ENCODE measurements at regions not wholly inside any gene's neighbourhood (a gene's known extent, or its start where the extent isn't known, plus 50 kb on each side); places are given as distances from the start of the nearest gene placed in this dataset.

- Histone ChIP-seq H3K4me1 (ENCODE audit: control insufficient read depth, insufficient read depth, low read length, poor library complexity, severe bottlenecking) (peaks cover 4% of the 10 kb centered on the region), H3K27ac (ENCODE audit: low read depth, low read length, severe bottlenecking) (no peak overlapping the region), H3K4me3 (ENCODE audit: extremely low read depth, insufficient read depth, low read length, poor library complexity, severe bottlenecking) (no peak overlapping the region), H3K9me3 (ENCODE audit: control insufficient read depth, low read length) (no peaks in the 10 kb centered on the region), H3K36me3 (ENCODE audit: control insufficient read depth, insufficient read depth, low read length) (no peaks in the 10 kb centered on the region)
- WGBS, 2 experiments (ENCODE audit: insufficient coverage in 2 of 2) = 53% methylated on average over 3 of the region's 5 CpGs
Observed at GRCh38 chr15:95884276-95884675, 446.2 kb upstream of the NR2F2 start.

- Histone ChIP-seq H3K4me1 (ENCODE audit: control insufficient read depth, insufficient read depth, low read length, poor library complexity, severe bottlenecking) (peaks cover 4% of the 10 kb centered on the region), H3K9me3 (ENCODE audit: control insufficient read depth, low read length) (no peaks in the 10 kb centered on the region), H3K4me3 (ENCODE audit: extremely low read depth, insufficient read depth, low read length, poor library complexity, severe bottlenecking) (no peak overlapping the region), H3K36me3 (ENCODE audit: control insufficient read depth, insufficient read depth, low read length) (no peaks in the 10 kb centered on the region), H3K27ac (ENCODE audit: low read depth, low read length, severe bottlenecking) (no peak overlapping the region)
- WGBS, 2 experiments (ENCODE audit: insufficient coverage in 2 of 2) = 48 to 67% methylated on average over 4 of the region's 7 CpGs
Observed at GRCh38 chr15:95887666-95888390, 442.7 kb upstream of the NR2F2 start.

GRCh38 chr15:95888762-95889161 is 441.7 kb upstream of the NR2F2 start:
- no peaks in the 10 kb centered on the region for H3K9me3 ChIP-seq (ENCODE audit: control insufficient read depth, low read length)
- no peak overlapping the region for H3K4me3 ChIP-seq (ENCODE audit: extremely low read depth, insufficient read depth, low read length, poor library complexity, severe bottlenecking)
- no peak overlapping the region for H3K27ac ChIP-seq (ENCODE audit: low read depth, low read length, severe bottlenecking)
- H3K4me1 ChIP-seq (ENCODE audit: control insufficient read depth, insufficient read depth, low read length, poor library complexity, severe bottlenecking) = peaks cover 4% of the 10 kb centered on the region
- H3K36me3 ChIP-seq (ENCODE audit: control insufficient read depth, insufficient read depth, low read length) = no peaks in the 10 kb centered on the region
- WGBS, 2 experiments (ENCODE audit: insufficient coverage in 2 of 2) = 83 to 88% methylated on average over 1 of the region's 1 CpG

- Histone ChIP-seq H3K4me1 (ENCODE audit: control insufficient read depth, insufficient read depth, low read length, poor library complexity, severe bottlenecking) (no peaks in the 10 kb centered on the region), H3K4me3 (ENCODE audit: extremely low read depth, insufficient read depth, low read length, poor library complexity, severe bottlenecking) (no peak overlapping the region), H3K27ac (ENCODE audit: low read depth, low read length, severe bottlenecking) (no peak overlapping the region), H3K36me3 (ENCODE audit: control insufficient read depth, insufficient read depth, low read length) (no peaks in the 10 kb centered on the region), H3K9me3 (ENCODE audit: control insufficient read depth, low read length) (no peaks in the 10 kb centered on the region)
- WGBS, 2 experiments (ENCODE audit: insufficient coverage in 2 of 2) = 88% methylated on average over 1 of the region's 2 CpGs; no CpG with 5 or more reads in 1 of the 2 experiments
Observed at GRCh38 chr15:95894407-95894956, 436.0 kb upstream of the NR2F2 start.

DNA sequence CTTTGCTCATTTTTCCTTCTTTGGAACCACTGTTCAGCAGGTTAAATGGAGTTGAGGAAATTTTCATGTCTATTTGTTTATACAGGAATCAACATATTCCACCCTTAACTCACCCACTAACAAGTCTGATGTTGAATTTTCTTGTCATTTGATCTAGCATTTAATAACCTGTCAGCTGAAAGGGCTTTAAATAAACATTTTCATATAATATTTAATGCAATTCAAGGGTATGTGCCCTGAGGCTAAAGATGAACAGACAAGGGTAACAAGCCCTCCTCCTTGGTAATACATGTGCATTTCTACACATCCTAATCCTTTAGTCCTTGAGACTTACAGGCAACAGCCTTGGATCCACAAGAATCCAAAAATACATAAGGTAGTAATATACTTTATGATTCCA is 435.0 kb upstream of the NR2F2 start:
- Histone ChIP-seq H3K36me3 (ENCODE audit: control insufficient read depth, insufficient read depth, low read length) (no peaks in the 10 kb centered on the region), H3K9me3 (ENCODE audit: control insufficient read depth, low read length) (no peaks in the 10 kb centered on the region), H3K27ac (ENCODE audit: low read depth, low read length, severe bottlenecking) (no peak overlapping the region), H3K4me1 (ENCODE audit: control insufficient read depth, insufficient read depth, low read length, poor library complexity, severe bottlenecking) (no peaks in the 10 kb centered on the region), H3K4me3 (ENCODE audit: extremely low read depth, insufficient read depth, low read length, poor library complexity, severe bottlenecking) (no peak overlapping the region)

DNA sequence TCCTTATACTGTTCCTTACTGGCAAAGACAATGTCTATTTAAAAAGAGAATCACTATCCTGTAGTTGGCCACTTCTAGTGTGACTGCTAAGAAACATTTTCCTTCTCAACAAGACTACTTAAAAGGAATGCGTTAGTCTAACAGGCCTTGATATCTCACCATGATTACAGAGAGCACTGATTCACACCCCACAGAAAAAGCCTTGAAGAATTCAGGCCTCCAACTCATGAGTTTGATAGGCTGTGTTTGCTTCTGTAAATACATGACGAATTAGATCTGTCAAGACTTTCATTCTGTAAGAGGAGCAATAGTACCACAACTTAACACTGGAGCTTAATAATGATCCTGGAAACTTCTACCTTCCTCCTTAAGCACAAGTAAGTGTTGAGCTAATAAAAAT is 432.8 kb upstream of the NR2F2 start:
- no peak overlapping the region for H3K4me3 ChIP-seq (ENCODE audit: extremely low read depth, insufficient read depth, low read length, poor library complexity, severe bottlenecking)
- H3K4me1 ChIP-seq (ENCODE audit: control insufficient read depth, insufficient read depth, low read length, poor library complexity, severe bottlenecking) = no peaks in the 10 kb centered on the region
- H3K27ac ChIP-seq (ENCODE audit: low read depth, low read length, severe bottlenecking) = no peak overlapping the region
- 100% methylated on average over 1 of the region's 2 CpGs; no CpG with 5 or more reads in 1 of the 2 experiments for WGBS, 2 experiments (ENCODE audit: insufficient coverage in 2 of 2)
- no peaks in the 10 kb centered on the region for H3K9me3 ChIP-seq (ENCODE audit: control insufficient read depth, low read length)
- no peaks in the 10 kb centered on the region for H3K36me3 ChIP-seq (ENCODE audit: control insufficient read depth, insufficient read depth, low read length)

DNA sequence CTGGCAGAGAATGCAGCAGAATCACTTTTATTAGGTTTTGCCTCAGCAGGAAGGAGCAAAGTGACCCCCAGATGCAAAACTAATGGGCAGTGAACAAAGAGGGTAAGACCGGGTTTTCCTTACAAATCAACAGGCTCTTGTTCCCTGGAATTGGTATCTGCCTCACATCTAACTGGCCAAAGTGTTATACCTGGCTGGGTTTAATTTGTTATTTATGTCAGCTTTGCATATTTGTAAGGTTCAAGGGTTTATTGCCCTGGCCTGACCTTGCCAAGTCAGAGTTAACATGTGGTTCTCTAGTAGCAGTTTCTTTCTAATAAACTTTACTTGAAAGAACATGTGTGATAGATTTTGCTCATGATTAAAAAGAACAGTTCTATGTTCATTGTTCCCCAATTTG is 431.7 kb upstream of the NR2F2 start:
- H3K4me1 ChIP-seq (ENCODE audit: control insufficient read depth, insufficient read depth, low read length, poor library complexity, severe bottlenecking) = no peaks in the 10 kb centered on the region
- H3K36me3 ChIP-seq (ENCODE audit: control insufficient read depth, insufficient read depth, low read length) = no peaks in the 10 kb centered on the region
- no CpG with 5 or more reads among the region's 1 CpG for WGBS, 2 experiments (ENCODE audit: insufficient coverage in 2 of 2)
- H3K27ac ChIP-seq (ENCODE audit: low read depth, low read length, severe bottlenecking) = no peak overlapping the region
- H3K4me3 ChIP-seq (ENCODE audit: extremely low read depth, insufficient read depth, low read length, poor library complexity, severe bottlenecking) = no peak overlapping the region
- H3K9me3 ChIP-seq (ENCODE audit: control insufficient read depth, low read length) = no peaks in the 10 kb centered on the region

DNA sequence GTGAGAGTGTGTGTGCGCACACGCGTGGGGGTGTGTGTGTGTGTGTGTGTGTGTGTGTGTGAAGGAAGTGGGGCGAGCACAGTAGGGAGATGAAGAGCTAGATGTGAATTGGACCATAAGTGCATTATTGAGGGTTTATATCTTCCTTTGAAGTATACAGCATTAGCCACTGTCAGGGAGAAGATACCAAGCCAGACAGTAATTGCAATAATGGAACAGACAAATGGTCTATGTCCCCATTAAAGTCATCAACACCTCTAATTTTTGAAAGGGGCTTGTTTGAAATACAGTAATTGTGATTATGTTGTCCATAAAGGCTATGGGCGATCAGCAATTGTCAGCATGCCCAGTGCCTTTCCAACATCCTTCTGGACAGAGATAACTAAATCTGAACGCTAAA is 429.2 kb upstream of the NR2F2 start:
- H3K4me1 ChIP-seq (ENCODE audit: control insufficient read depth, insufficient read depth, low read length, poor library complexity, severe bottlenecking) = no peaks in the 10 kb centered on the region
- H3K27ac ChIP-seq (ENCODE audit: low read depth, low read length, severe bottlenecking) = no peak overlapping the region
- WGBS, 2 experiments (ENCODE audit: insufficient coverage in 2 of 2) = 100% methylated on average over 1 of the region's 6 CpGs; no CpG with 5 or more reads in 1 of the 2 experiments
- no peaks in the 10 kb centered on the region for H3K9me3 ChIP-seq (ENCODE audit: control insufficient read depth, low read length)
- H3K36me3 ChIP-seq (ENCODE audit: control insufficient read depth, insufficient read depth, low read length) = no peaks in the 10 kb centered on the region
- no peak overlapping the region for H3K4me3 ChIP-seq (ENCODE audit: extremely low read depth, insufficient read depth, low read length, poor library complexity, severe bottlenecking)

DNA sequence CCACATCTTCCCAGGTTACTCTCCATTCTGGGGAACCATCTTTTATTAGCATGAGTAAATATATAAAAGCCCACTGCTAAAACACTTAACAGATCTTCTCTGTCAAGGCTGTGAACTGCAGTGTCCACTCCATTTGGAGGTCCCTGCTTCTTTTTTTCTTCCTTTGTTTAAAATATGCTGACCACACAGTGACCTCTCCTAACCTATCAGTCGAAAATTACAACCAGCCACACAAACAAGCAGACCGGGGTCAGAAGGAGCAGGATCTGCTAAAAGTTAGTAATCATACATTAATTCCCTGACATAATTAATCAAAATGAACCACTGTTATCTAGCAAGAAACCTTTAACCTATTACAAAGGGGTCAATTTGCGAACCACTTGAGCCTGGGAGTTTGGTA is 427.9 kb upstream of the NR2F2 start:
- Histone ChIP-seq H3K9me3 (ENCODE audit: control insufficient read depth, low read length) (no peaks in the 10 kb centered on the region), H3K27ac (ENCODE audit: low read depth, low read length, severe bottlenecking) (no peak overlapping the region), H3K4me1 (ENCODE audit: control insufficient read depth, insufficient read depth, low read length, poor library complexity, severe bottlenecking) (no peaks in the 10 kb centered on the region), H3K4me3 (ENCODE audit: extremely low read depth, insufficient read depth, low read length, poor library complexity, severe bottlenecking) (no peak overlapping the region), H3K36me3 (ENCODE audit: control insufficient read depth, insufficient read depth, low read length) (no peaks in the 10 kb centered on the region)
- 72 to 100% methylated on average over 1 to 3 of the region's 3 CpGs for WGBS, 2 experiments (ENCODE audit: insufficient coverage in 2 of 2)

- whole genome bisulfite sequencing, 2 experiments (ENCODE audit: insufficient coverage in 2 of 2) = 90 to 91% methylated on average over 4 of the region's 4 CpGs
- Histone ChIP-seq H3K4me1 (ENCODE audit: control insufficient read depth, insufficient read depth, low read length, poor library complexity, severe bottlenecking) (no peaks in the 10 kb centered on the region), H3K9me3 (ENCODE audit: control insufficient read depth, low read length) (no peaks in the 10 kb centered on the region), H3K36me3 (ENCODE audit: control insufficient read depth, insufficient read depth, low read length) (no peaks in the 10 kb centered on the region), H3K27ac (ENCODE audit: low read depth, low read length, severe bottlenecking) (no peak overlapping the region), H3K4me3 (ENCODE audit: extremely low read depth, insufficient read depth, low read length, poor library complexity, severe bottlenecking) (no peak overlapping the region)
Observed at GRCh38 chr15:95903352-95903751, 427.1 kb upstream of the NR2F2 start.

- H3K27ac ChIP-seq (ENCODE audit: low read depth, low read length, severe bottlenecking) = no peak overlapping the region
- peaks cover 7% of the 10 kb centered on the region for H3K4me1 ChIP-seq (ENCODE audit: control insufficient read depth, insufficient read depth, low read length, poor library complexity, severe bottlenecking)
- H3K9me3 ChIP-seq (ENCODE audit: control insufficient read depth, low read length) = no peaks in the 10 kb centered on the region
- no peak overlapping the region for H3K4me3 ChIP-seq (ENCODE audit: extremely low read depth, insufficient read depth, low read length, poor library complexity, severe bottlenecking)
- no peaks in the 10 kb centered on the region for H3K36me3 ChIP-seq (ENCODE audit: control insufficient read depth, insufficient read depth, low read length)
- 7 to 10% methylated on average over 5 to 6 of the region's 11 CpGs for WGBS, 2 experiments (ENCODE audit: insufficient coverage in 2 of 2)
Observed at GRCh38 chr15:95910643-95911212, 419.8 kb upstream of the NR2F2 start.
